SK-N-SH treated with all-trans-retinoic acid at 6 μM for 48 hours (cell line): ENCODE measurements at regions not wholly inside any gene's neighbourhood (a gene's known extent, or its start where the extent isn't known, plus 50 kb on each side); places are given as distances from the start of the nearest gene placed in this dataset.
"Not testable (repeated sequence)": the region's sequence is repeated elsewhere in the genome, so short reads cannot be mapped to it uniquely, and the experiment has no call there.

Experiments used
- ATAC-seq: fragments of 200-7000 bp; cut with Tn5 transposase; 3 replicates; pipeline ENCODE4 v1.9.1; 2020; ENCODE audit warnings: mild to moderate bottlenecking, moderate library complexity
- BACH2 ChIP-seq: fragments of 250-450 bp; sonication (Bioruptor Pico); IDR thresholded peaks from 2 replicates; pipeline ENCODE4 v1.9.0; 2021; ENCODE audit warnings: mild to moderate bottlenecking, borderline replicate concordance
- CREB5 ChIP-seq: fragments of 250-450 bp; sonication (Bioruptor Pico); IDR thresholded peaks from 2 replicates; pipeline ENCODE4 v1.5.1; 2020; ENCODE audit warnings: low read depth, mild to moderate bottlenecking, moderate library complexity
- CSRNP3 ChIP-seq: fragments of 250-450 bp; sonication (Bioruptor Pico); IDR thresholded peaks from 2 replicates; pipeline ENCODE4 v1.5.1; 2021; ENCODE audit warnings: mild to moderate bottlenecking, moderate library complexity
- ESRRG ChIP-seq: fragments of 250-450 bp; sonication (Bioruptor Pico); IDR thresholded peaks from 2 replicates; pipeline ENCODE4 v1.6.1; 2021; ENCODE audit warnings: mild to moderate bottlenecking
- ISL1 ChIP-seq: fragments of 250-450 bp; sonication (Bioruptor Pico); IDR thresholded peaks from 2 replicates; pipeline ENCODE4 v2.1.2; 2022; ENCODE audit warnings: mild to moderate bottlenecking, moderate library complexity
- OSR1 ChIP-seq: fragments of 250-450 bp; sonication (Bioruptor Pico); IDR thresholded peaks from 2 replicates; pipeline ENCODE4 v1.8.0; 2022; ENCODE audit warnings: moderate library complexity, mild to moderate bottlenecking, inconsistent platforms
- PATZ1 ChIP-seq: fragments of 250-450 bp; sonication (Bioruptor Pico); IDR thresholded peaks from 2 replicates; pipeline ENCODE4 v1.8.0; 2020; ENCODE audit warnings: mild to moderate bottlenecking, moderate library complexity, borderline replicate concordance
- POU6F1 ChIP-seq: fragments of 250-450 bp; sonication (Bioruptor Pico); IDR thresholded peaks from 2 replicates; pipeline ENCODE4 v1.8.0; 2021; ENCODE audit warnings: low read depth, mild to moderate bottlenecking, moderate library complexity, borderline replicate concordance
- PPARA ChIP-seq: fragments of 250-450 bp; sonication (Bioruptor Pico); IDR thresholded peaks from 2 replicates; pipeline ENCODE4 v1.5.0; 2020; ENCODE audit warnings: mild to moderate bottlenecking, borderline replicate concordance
- RARB ChIP-seq: fragments of 250-450 bp; sonication (Bioruptor Pico); IDR thresholded peaks from 2 replicates; pipeline ENCODE4 v1.8.0; 2021; ENCODE audit warnings: mild to moderate bottlenecking, moderate library complexity
- SNAI2 ChIP-seq: fragments of 250-450 bp; sonication (Bioruptor Pico); IDR thresholded peaks from 2 replicates; pipeline ENCODE4 v1.5.0; 2020; ENCODE audit warnings: mild to moderate bottlenecking, moderate library complexity
- TCF4 ChIP-seq: fragments of 250-450 bp; sonication (Bioruptor Pico); IDR thresholded peaks from 2 replicates; pipeline ENCODE4 v1.8.0; 2021; ENCODE audit warnings: mild to moderate bottlenecking, moderate library complexity, borderline replicate concordance
- TSHZ2 ChIP-seq: fragments of 250-450 bp; sonication (Bioruptor Pico); IDR thresholded peaks from 2 replicates; pipeline ENCODE4 v1.5.0; 2020; ENCODE audit warnings: mild to moderate bottlenecking, moderate library complexity
- ZC3H10 ChIP-seq: fragments of 250-450 bp; sonication (Bioruptor Pico); IDR thresholded peaks from 2 replicates; pipeline ENCODE4 v1.5.1; 2021; ENCODE audit warnings: mild to moderate bottlenecking, moderate library complexity
- ZFP3 ChIP-seq: fragments of 250-450 bp; sonication (Bioruptor Pico); IDR thresholded peaks from 2 replicates; pipeline ENCODE4 v1.5.0; 2020; ENCODE audit warnings: mild to moderate bottlenecking, moderate library complexity
- ZFP30 ChIP-seq: fragments of 450-650 bp; formaldehyde crosslinking; IDR thresholded peaks from 2 replicates; pipeline ENCODE4 v1.5.0; 2022; ENCODE audit warnings: mild to moderate bottlenecking, moderate library complexity
- ZNF565 ChIP-seq: fragments of 450-650 bp; formaldehyde crosslinking; conservative IDR thresholded peaks from 2 replicates; pipeline ENCODE4 v1.5.0; 2020; ENCODE audit warnings: low read depth, mild to moderate bottlenecking, moderate library complexity
- ZNF70 ChIP-seq: fragments of 450-650 bp; formaldehyde crosslinking; IDR thresholded peaks from 2 replicates; pipeline ENCODE4 v1.5.0; 2020; ENCODE audit warnings: mild to moderate bottlenecking, moderate library complexity

GRCh38 chr10:62935022-62935421 is 118.9 kb upstream of the EGR2 start:
- no peak for ATAC-seq
- no peak for TF ChIP-seq TSHZ2
- no peak for TF ChIP-seq BACH2
- TF ChIP-seq ZNF565, result no peak
- TF ChIP-seq ZFP3, result no peak
- no peak for TF ChIP-seq PPARA (CRISPR knock-in tag)
- no peak for TF ChIP-seq OSR1
- TF ChIP-seq ZC3H10, result no peak
- no peak for TF ChIP-seq TCF4 (CRISPR knock-in tag)
- TF ChIP-seq SNAI2, result no peak

GRCh38 chr10:62934258-62934657 is 118.1 kb upstream of the EGR2 start:
- TF ChIP-seq ZNF70 (no peak), ESRRG (CRISPR knock-in tag) (no peak), CREB5 (CRISPR knock-in tag) (no peak), ZNF565 (no peak), PATZ1 (no peak), RARB (CRISPR knock-in tag) (no peak)

GRCh38 chr10:62928763-62929162 is 112.6 kb upstream of the EGR2 start:
- not testable (repeated sequence) for ATAC-seq

More at GRCh38 chr10:62934258-62934657, 118.1 kb upstream of the EGR2 start:
- no peak for ATAC-seq

GRCh38 chr10:62926407-62926806 is 110.2 kb upstream of the EGR2 start:
- no peak for ATAC-seq
- TF ChIP-seq ZFP3 (no peak), POU6F1 (CRISPR knock-in tag) (no peak), ZNF565 (no peak), ZNF70 (no peak), ZFP30 (CRISPR knock-in tag) (no peak), PATZ1 (no peak), CSRNP3 (CRISPR knock-in tag) (no peak), ZC3H10 (no peak), SNAI2 (no peak), ISL1 (no peak), TCF4 (CRISPR knock-in tag) (no peak)
